ENCODE measurements at regions not wholly inside any gene's neighbourhood (a gene's known extent, or its start where the extent isn't known, plus 50 kb on each side); places are given as distances from the start of the nearest gene placed in this dataset.
"Not testable (repeated sequence)": the region's sequence is repeated elsewhere in the genome, so short reads cannot be mapped to it uniquely, and the experiment has no call there.

- DNase-seq (ENCODE audit: low read depth in 6 of 9, low spot score in 9 of 9): peak in 8 of 9 donors; percentile 22 to 76 (median 49)
- 2% methylated on average over 11 of the region's 11 CpGs for WGBS
- peak overlapping the region in 1 of 2 donors; percentile 84 for H3K27ac ChIP-seq (ENCODE audit: low read depth in 1 of 2, low read length in 1 of 2)
- not testable (repeated sequence) for H3K4me1 ChIP-seq (ENCODE audit: control insufficient read depth in 2 of 2, insufficient read depth in 2 of 2, low read length in 2 of 2); H3K27me3 ChIP-seq (ENCODE audit: control insufficient read depth in 2 of 2, insufficient read depth in 1 of 2, low read length in 1 of 2); H3K4me3 ChIP-seq (ENCODE audit: low read length in 2 of 2); H3K36me3 ChIP-seq (ENCODE audit: control insufficient read depth in 2 of 2, insufficient read depth in 2 of 2, low read length in 1 of 2); H3K9me3 ChIP-seq (ENCODE audit: control insufficient read depth in 2 of 2, insufficient read depth in 1 of 2, low read length in 1 of 2)
Measured at GRCh38 chr2:113551637-113552318, 53.3 kb downstream of the FOXD4L1 start.

- H3K36me3 ChIP-seq (ENCODE audit: control insufficient read depth in 2 of 2, insufficient read depth in 2 of 2, low read length in 1 of 2); H3K9me3 ChIP-seq (ENCODE audit: control insufficient read depth in 2 of 2, insufficient read depth in 1 of 2, low read length in 1 of 2); H3K4me1 ChIP-seq (ENCODE audit: control insufficient read depth in 2 of 2, insufficient read depth in 2 of 2, low read length in 2 of 2); H3K27me3 ChIP-seq (ENCODE audit: control insufficient read depth in 2 of 2, insufficient read depth in 1 of 2, low read length in 1 of 2); H3K4me3 ChIP-seq (ENCODE audit: low read length in 2 of 2); H3K27ac ChIP-seq (ENCODE audit: low read depth in 1 of 2, low read length in 1 of 2); DNase-seq (ENCODE audit: low read depth in 6 of 9, low spot score in 9 of 9): not testable (repeated sequence)
- 89% methylated on average over 2 of the region's 2 CpGs for WGBS
Measured at GRCh38 chr2:113559820-113560219, 61.4 kb downstream of the FOXD4L1 start.

- H3K4me3 ChIP-seq (ENCODE audit: low read length in 2 of 2); H3K27me3 ChIP-seq (ENCODE audit: control insufficient read depth in 2 of 2, insufficient read depth in 1 of 2, low read length in 1 of 2); DNase-seq (ENCODE audit: low read depth in 6 of 9, low spot score in 9 of 9); H3K27ac ChIP-seq (ENCODE audit: low read depth in 1 of 2, low read length in 1 of 2); H3K9me3 ChIP-seq (ENCODE audit: control insufficient read depth in 2 of 2, insufficient read depth in 1 of 2, low read length in 1 of 2); H3K36me3 ChIP-seq (ENCODE audit: control insufficient read depth in 2 of 2, insufficient read depth in 2 of 2, low read length in 1 of 2); H3K4me1 ChIP-seq (ENCODE audit: control insufficient read depth in 2 of 2, insufficient read depth in 2 of 2, low read length in 2 of 2): not testable (repeated sequence)
- WGBS: 61% methylated on average over 2 of the region's 2 CpGs
Measured at GRCh38 chr2:113562662-113563061, 64.2 kb downstream of the FOXD4L1 start.

- not testable (repeated sequence) for H3K27me3 ChIP-seq (ENCODE audit: control insufficient read depth in 2 of 2, insufficient read depth in 1 of 2, low read length in 1 of 2); H3K27ac ChIP-seq (ENCODE audit: low read depth in 1 of 2, low read length in 1 of 2); H3K4me1 ChIP-seq (ENCODE audit: control insufficient read depth in 2 of 2, insufficient read depth in 2 of 2, low read length in 2 of 2); H3K36me3 ChIP-seq (ENCODE audit: control insufficient read depth in 2 of 2, insufficient read depth in 2 of 2, low read length in 1 of 2); DNase-seq (ENCODE audit: low read depth in 6 of 9, low spot score in 9 of 9); H3K9me3 ChIP-seq (ENCODE audit: control insufficient read depth in 2 of 2, insufficient read depth in 1 of 2, low read length in 1 of 2); H3K4me3 ChIP-seq (ENCODE audit: low read length in 2 of 2)
- WGBS: 86% methylated on average over 10 of the region's 12 CpGs
Measured at GRCh38 chr2:113566674-113567480, 60.2 kb upstream of the RABL2A start.

- H3K4me3 ChIP-seq (ENCODE audit: low read length in 2 of 2); H3K36me3 ChIP-seq (ENCODE audit: control insufficient read depth in 2 of 2, insufficient read depth in 2 of 2, low read length in 1 of 2); H3K4me1 ChIP-seq (ENCODE audit: control insufficient read depth in 2 of 2, insufficient read depth in 2 of 2, low read length in 2 of 2); H3K9me3 ChIP-seq (ENCODE audit: control insufficient read depth in 2 of 2, insufficient read depth in 1 of 2, low read length in 1 of 2); DNase-seq (ENCODE audit: low read depth in 6 of 9, low spot score in 9 of 9); H3K27me3 ChIP-seq (ENCODE audit: control insufficient read depth in 2 of 2, insufficient read depth in 1 of 2, low read length in 1 of 2); H3K27ac ChIP-seq (ENCODE audit: low read depth in 1 of 2, low read length in 1 of 2): not testable (repeated sequence)
- 87% methylated on average over 3 of the region's 3 CpGs for WGBS
Measured at GRCh38 chr2:113567481-113567849, 59.6 kb upstream of the RABL2A start.

- not testable (repeated sequence) for H3K4me1 ChIP-seq (ENCODE audit: control insufficient read depth in 2 of 2, insufficient read depth in 2 of 2, low read length in 2 of 2)
- 95% methylated on average over 14 of the region's 14 CpGs for WGBS
- peak in 1 of 9 donors; percentile 3 for DNase-seq (ENCODE audit: low read depth in 6 of 9, low spot score in 9 of 9)
Measured at GRCh38 chr2:113568231-113568630, 58.8 kb upstream of the RABL2A start.

GRCh38 chr2:113570082-113570481, 57.0 kb upstream of the RABL2A start:
- not testable (repeated sequence) for H3K4me3 ChIP-seq (ENCODE audit: low read length in 2 of 2); DNase-seq (ENCODE audit: low read depth in 6 of 9, low spot score in 9 of 9); H3K36me3 ChIP-seq (ENCODE audit: control insufficient read depth in 2 of 2, insufficient read depth in 2 of 2, low read length in 1 of 2); H3K4me1 ChIP-seq (ENCODE audit: control insufficient read depth in 2 of 2, insufficient read depth in 2 of 2, low read length in 2 of 2); H3K9me3 ChIP-seq (ENCODE audit: control insufficient read depth in 2 of 2, insufficient read depth in 1 of 2, low read length in 1 of 2); H3K27me3 ChIP-seq (ENCODE audit: control insufficient read depth in 2 of 2, insufficient read depth in 1 of 2, low read length in 1 of 2); H3K27ac ChIP-seq (ENCODE audit: low read depth in 1 of 2, low read length in 1 of 2)
- WGBS: 82% methylated on average over 2 of the region's 2 CpGs

More at GRCh38 chr2:113568231-113568630, 58.8 kb upstream of the RABL2A start:
- not testable (repeated sequence) for H3K36me3 ChIP-seq (ENCODE audit: control insufficient read depth in 2 of 2, insufficient read depth in 2 of 2, low read length in 1 of 2); H3K9me3 ChIP-seq (ENCODE audit: control insufficient read depth in 2 of 2, insufficient read depth in 1 of 2, low read length in 1 of 2); H3K27me3 ChIP-seq (ENCODE audit: control insufficient read depth in 2 of 2, insufficient read depth in 1 of 2, low read length in 1 of 2); H3K4me3 ChIP-seq (ENCODE audit: low read length in 2 of 2); H3K27ac ChIP-seq (ENCODE audit: low read depth in 1 of 2, low read length in 1 of 2)

- DNase-seq (ENCODE audit: low read depth in 6 of 9, low spot score in 9 of 9); H3K27ac ChIP-seq (ENCODE audit: low read depth in 1 of 2, low read length in 1 of 2); H3K4me1 ChIP-seq (ENCODE audit: control insufficient read depth in 2 of 2, insufficient read depth in 2 of 2, low read length in 2 of 2); H3K36me3 ChIP-seq (ENCODE audit: control insufficient read depth in 2 of 2, insufficient read depth in 2 of 2, low read length in 1 of 2); H3K27me3 ChIP-seq (ENCODE audit: control insufficient read depth in 2 of 2, insufficient read depth in 1 of 2, low read length in 1 of 2); H3K9me3 ChIP-seq (ENCODE audit: control insufficient read depth in 2 of 2, insufficient read depth in 1 of 2, low read length in 1 of 2); H3K4me3 ChIP-seq (ENCODE audit: low read length in 2 of 2): not testable (repeated sequence)
- WGBS: 93% methylated on average over 3 of the region's 3 CpGs
Measured at GRCh38 chr2:113570509-113571009, 56.5 kb upstream of the RABL2A start.

GRCh38 chr2:113571482-113572068, 55.5 kb upstream of the RABL2A start:
- WGBS: 80% methylated on average over 5 of the region's 6 CpGs
- H3K9me3 ChIP-seq (ENCODE audit: control insufficient read depth in 2 of 2, insufficient read depth in 1 of 2, low read length in 1 of 2); DNase-seq (ENCODE audit: low read depth in 6 of 9, low spot score in 9 of 9): not testable (repeated sequence)

More at GRCh38 chr2:113571482-113572068, 55.5 kb upstream of the RABL2A start:
- H3K4me3 ChIP-seq (ENCODE audit: low read length in 2 of 2); H3K27ac ChIP-seq (ENCODE audit: low read depth in 1 of 2, low read length in 1 of 2); H3K4me1 ChIP-seq (ENCODE audit: control insufficient read depth in 2 of 2, insufficient read depth in 2 of 2, low read length in 2 of 2); H3K36me3 ChIP-seq (ENCODE audit: control insufficient read depth in 2 of 2, insufficient read depth in 2 of 2, low read length in 1 of 2); H3K27me3 ChIP-seq (ENCODE audit: control insufficient read depth in 2 of 2, insufficient read depth in 1 of 2, low read length in 1 of 2): not testable (repeated sequence)
